GM23338 (cell line): ENCODE measurements at regions not wholly inside any gene's neighbourhood (a gene's known extent, or its start where the extent isn't known, plus 50 kb on each side); places are given as distances from the start of the nearest gene placed in this dataset.

ENCODE experiments used
- CREB1 ChIP-seq: fragments of 250-450 bp; sonication (Bioruptor Pico); IDR thresholded peaks from 2 replicates; pipeline ENCODE4 v1.5.0; 2020; ENCODE audit warnings: low read depth, mild to moderate bottlenecking, moderate library complexity
- CTCF ChIP-seq, 2 experiments: fragments of 200-600 bp in 1 of 2; sonication (generic) in 1 of 2; conservative IDR thresholded peaks; 2 replicates each; pipeline versions ENCODE4 v1.5.1 to v1.6.1; 2016 to 2017; ENCODE audit warnings: antibody characterized with exemption in 2 of 2, low read depth in 2 of 2, mild to moderate bottlenecking in 2 of 2, moderate library complexity in 1 of 2
- EZH2 ChIP-seq: fragments of 200-600 bp; sonication (generic); IDR thresholded peaks from one replicate; pipeline ENCODE4 v1.8.0; 2017; ENCODE audit warnings: antibody characterized with exemption, mild to moderate bottlenecking, low read depth; ENCODE audit not compliant: unreplicated experiment
- EZH2phosphoT487 ChIP-seq: fragments of 200-600 bp; sonication (generic); IDR thresholded peaks from one replicate; pipeline ENCODE4 v1.8.1; 2018; ENCODE audit warnings: antibody characterized with exemption; ENCODE audit not compliant: unreplicated experiment
- JUNB ChIP-seq: IDR thresholded peaks from one replicate; pipeline ENCODE4 v1.6.1; 2016; ENCODE audit warnings: antibody characterized with exemption; ENCODE audit not compliant: unreplicated experiment
- POLR2AphosphoS5 ChIP-seq: IDR thresholded peaks from 2 replicates; pipeline ENCODE4 v1.6.1; 2016; ENCODE audit warnings: antibody characterized with exemption, low read depth
- REST ChIP-seq: IDR thresholded peaks from one replicate; pipeline ENCODE4 v1.6.1; 2018; ENCODE audit warnings: antibody characterized with exemption; ENCODE audit not compliant: unreplicated experiment
- STAT1 ChIP-seq: IDR thresholded peaks from one replicate; pipeline ENCODE4 v1.6.1; 2016; ENCODE audit warnings: antibody characterized with exemption; ENCODE audit not compliant: unreplicated experiment
- ZNF331 ChIP-seq: fragments of 250-450 bp; sonication (Bioruptor Pico); IDR thresholded peaks from 2 replicates; pipeline ENCODE4 v1.5.0; 2020; ENCODE audit warnings: low read depth, mild to moderate bottlenecking, moderate library complexity

- TF ChIP-seq CTCF (conservative IDR thresholded peaks at IDR 0.05; ENCODE audit: low read depth in 2 of 2) (peak; percentile 66 to 76), JUNB (no peak), EZH2phosphoT487 (no peak), EZH2 (no peak), STAT1 (no peak), REST (no peak), POLR2AphosphoS5 (no peak), ZNF331 (CRISPR knock-in tag) (no peak), CREB1 (no peak)
Measured at GRCh38 chr17:14813649-14814370, 451.3 kb downstream of the PMP22 start.
